Stomach smooth muscle (tissue), 2 donors: ENCODE measurements at regions not wholly inside any gene's neighbourhood (a gene's known extent, or its start where the extent isn't known, plus 50 kb on each side); places are given as distances from the start of the nearest gene placed in this dataset.
"Not testable (repeated sequence)": the region's sequence is repeated elsewhere in the genome, so short reads cannot be mapped to it uniquely, and the experiment has no call there.

ENCODE experiments used
- H3K27ac ChIP-seq: one replicate; pipeline ENCODE4 v1.7.0; 2013; ENCODE audit warnings: mild to moderate bottlenecking, low read length, inconsistent platforms
- H3K27me3 ChIP-seq, 2 donors: one replicate each; pipeline ENCODE4 v1.7.0; 2013; ENCODE audit warnings: low read length in 2 of 2; ENCODE audit not compliant: insufficient read depth in 2 of 2, control insufficient read depth in 1 of 2
- H3K36me3 ChIP-seq, 2 donors: one replicate each; pipeline ENCODE4 v1.7.0; 2013; ENCODE audit warnings: low read length in 2 of 2; ENCODE audit not compliant: control insufficient read depth in 2 of 2, insufficient read depth in 2 of 2
- H3K4me1 ChIP-seq: one replicate; pipeline ENCODE4 v1.7.0; 2013; ENCODE audit warnings: low read length; ENCODE audit not compliant: control insufficient read depth, insufficient read depth
- H3K4me3 ChIP-seq, 2 donors: one replicate each; pipeline ENCODE4 v1.7.0; 2013; ENCODE audit warnings: low read length in 2 of 2
- H3K9ac ChIP-seq, 2 donors: one replicate each; pipeline ENCODE4 v1.7.0; 2013; ENCODE audit warnings: low read length in 2 of 2, mild to moderate bottlenecking in 1 of 2
- H3K9me3 ChIP-seq, 2 donors: one replicate each; pipeline ENCODE4 v1.7.0; 2013; ENCODE audit warnings: low read length in 2 of 2; ENCODE audit not compliant: control insufficient read depth in 2 of 2
- donor health status: healthy.
- donor health status: Pancreatic carcinoma.

- peaks cover 0 to 2% of the 10 kb centered on the region in 2 donors for H3K27me3 ChIP-seq
- H3K36me3 ChIP-seq: no peaks in the 10 kb centered on the region
- no peak overlapping the region for H3K27ac ChIP-seq
- H3K9ac ChIP-seq: no peak overlapping the region
- no peaks in the 10 kb centered on the region for H3K4me1 ChIP-seq
- H3K9me3 ChIP-seq: peaks cover 0 to 3% of the 10 kb centered on the region in 2 donors
- no peak overlapping the region for H3K4me3 ChIP-seq
Measured at GRCh38 chr4:179663641-179664429, 2221.6 kb upstream of the AGA start.

GRCh38 chr4:179664430-179665027 lies 2222.3 kb upstream of the AGA start:
- no peaks in the 10 kb centered on the region for H3K36me3 ChIP-seq
- peaks cover 0 to 2% of the 10 kb centered on the region in 2 donors for H3K9me3 ChIP-seq
- peaks cover 0 to 2% of the 10 kb centered on the region in 2 donors for H3K27me3 ChIP-seq
- H3K27ac ChIP-seq: no peak overlapping the region
- no peak overlapping the region for H3K4me3 ChIP-seq
- H3K4me1 ChIP-seq: no peaks in the 10 kb centered on the region
- H3K9ac ChIP-seq: no peak overlapping the region

GRCh38 chr4:179666226-179666625 lies 2224.0 kb upstream of the AGA start:
- Histone ChIP-seq H3K9me3 (no peaks in the 10 kb centered on the region), H3K4me3 (no peak overlapping the region), H3K27ac (no peak overlapping the region), H3K4me1 (no peaks in the 10 kb centered on the region), H3K27me3 (peaks cover 0 to 2% of the 10 kb centered on the region in 2 donors), H3K9ac (no peak overlapping the region), H3K36me3 (no peaks in the 10 kb centered on the region)

- Histone ChIP-seq H3K9me3 (no peaks in the 10 kb centered on the region), H3K27me3 (no peaks in the 10 kb centered on the region), H3K9ac (no peak overlapping the region), H3K4me1 (no peaks in the 10 kb centered on the region), H3K4me3 (no peak overlapping the region), H3K27ac (no peak overlapping the region), H3K36me3 (no peaks in the 10 kb centered on the region)
Measured at GRCh38 chr4:179671609-179672008, 2229.4 kb upstream of the AGA start.

GRCh38 chr4:179678093-179678814 lies 2236.0 kb upstream of the AGA start:
- Histone ChIP-seq H3K4me3 (no peak overlapping the region), H3K36me3 (no peaks in the 10 kb centered on the region), H3K9ac (no peak overlapping the region), H3K27ac (no peak overlapping the region), H3K4me1 (no peaks in the 10 kb centered on the region), H3K9me3 (peaks cover 0 to 3% of the 10 kb centered on the region in 2 donors), H3K27me3 (no peaks in the 10 kb centered on the region)

- H3K36me3 ChIP-seq, H3K27me3 ChIP-seq, H3K4me1 ChIP-seq, H3K27ac ChIP-seq, H3K9ac ChIP-seq, H3K4me3 ChIP-seq, H3K9me3 ChIP-seq: not testable (repeated sequence)
Measured at GRCh38 chr4:179683661-179684060, 2241.4 kb upstream of the AGA start.

- Histone ChIP-seq H3K9ac (no peak overlapping the region), H3K4me3 (no peak overlapping the region), H3K4me1 (no peaks in the 10 kb centered on the region)
Measured at GRCh38 chr4:179692222-179692621, 2250.0 kb upstream of the AGA start.

GRCh38 chr4:179695175-179695574 lies 2252.9 kb upstream of the AGA start:
- Histone ChIP-seq H3K9me3 (no peaks in the 10 kb centered on the region), H3K9ac (no peak overlapping the region), H3K4me1 (no peaks in the 10 kb centered on the region), H3K27me3 (no peaks in the 10 kb centered on the region), H3K36me3 (no peaks in the 10 kb centered on the region), H3K4me3 (no peak overlapping the region), H3K27ac (no peak overlapping the region)

More at GRCh38 chr4:179692222-179692621, 2250.0 kb upstream of the AGA start:
- Histone ChIP-seq H3K27ac (no peak overlapping the region), H3K9me3 (no peaks in the 10 kb centered on the region), H3K27me3 (no peaks in the 10 kb centered on the region), H3K36me3 (no peaks in the 10 kb centered on the region)

GRCh38 chr4:179698321-179698720 lies 2256.1 kb upstream of the AGA start:
- Histone ChIP-seq H3K4me1 (no peaks in the 10 kb centered on the region), H3K9me3 (no peaks in the 10 kb centered on the region), H3K27ac (no peak overlapping the region), H3K4me3 (no peak overlapping the region), H3K9ac (no peak overlapping the region), H3K27me3 (no peaks in the 10 kb centered on the region), H3K36me3 (no peaks in the 10 kb centered on the region)

GRCh38 chr4:179709961-179710624 lies 2267.9 kb upstream of the AGA start:
- Histone ChIP-seq H3K36me3 (no peaks in the 10 kb centered on the region), H3K9me3 (no peaks in the 10 kb centered on the region), H3K27me3 (no peaks in the 10 kb centered on the region), H3K27ac (no peak overlapping the region), H3K4me3 (no peak overlapping the region), H3K9ac (no peak overlapping the region), H3K4me1 (no peaks in the 10 kb centered on the region)
